Rectal smooth muscle tissue (tissue), 1 donor: ENCODE measurements at regions not wholly inside any gene's neighbourhood (a gene's known extent, or its start where the extent isn't known, plus 50 kb on each side); places are given as distances from the start of the nearest gene placed in this dataset.
"Not testable (repeated sequence)": the region's sequence is repeated elsewhere in the genome, so short reads cannot be mapped to it uniquely, and the experiment has no call there.

Experiments
- H3K27ac ChIP-seq: one replicate; pipeline ENCODE4 v1.7.0; 2013; ENCODE audit warnings: low read depth, low read length, inconsistent platforms
- H3K27me3 ChIP-seq: one replicate; pipeline ENCODE4 v1.7.0; 2013; ENCODE audit warnings: low read length; ENCODE audit not compliant: control insufficient read depth, insufficient read depth
- H3K36me3 ChIP-seq: one replicate; pipeline ENCODE4 v1.7.0; 2013; ENCODE audit warnings: low read length; ENCODE audit not compliant: control insufficient read depth, insufficient read depth
- H3K4me1 ChIP-seq: one replicate; pipeline ENCODE4 v1.7.0; 2013; ENCODE audit warnings: low read length; ENCODE audit not compliant: control insufficient read depth, insufficient read depth
- H3K4me3 ChIP-seq: one replicate; pipeline ENCODE4 v1.7.0; 2013; ENCODE audit warnings: low read length
- H3K9ac ChIP-seq: one replicate; pipeline ENCODE4 v1.7.0; 2013; ENCODE audit warnings: low read length

- H3K36me3 ChIP-seq, result no peaks in the 10 kb centered on the region
- H3K27me3 ChIP-seq, result no peaks in the 10 kb centered on the region
- H3K4me1 ChIP-seq, result no peaks in the 10 kb centered on the region
- H3K4me3 ChIP-seq, result peak overlapping the region; percentile 39
- H3K27ac ChIP-seq, result no peak overlapping the region
- no peak overlapping the region for H3K9ac ChIP-seq
Observed at GRCh38 chr13:50222569-50223332, 207.5 kb downstream of the KCNRG start.

DNA sequence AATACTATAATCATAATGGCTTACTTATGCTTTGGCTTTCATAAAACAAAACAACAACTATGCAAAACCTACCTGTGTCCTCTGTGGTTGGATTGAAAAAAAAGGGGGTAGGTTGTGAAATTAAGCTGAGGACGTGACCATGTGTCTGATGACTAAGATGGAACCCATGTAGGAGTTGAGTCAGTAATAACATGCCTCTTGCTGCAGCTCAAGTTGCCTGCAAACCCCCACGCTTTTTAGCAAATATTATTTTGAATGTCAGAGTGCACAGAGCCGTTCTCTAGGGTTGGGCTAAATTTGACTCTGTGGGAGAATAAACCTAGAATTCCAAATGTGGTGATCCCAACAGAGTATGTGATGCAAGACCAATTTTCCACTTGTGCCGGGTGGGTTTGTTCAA, 209.3 kb downstream of the KCNRG start:
- Histone ChIP-seq H3K9ac (no peak overlapping the region), H3K27me3 (no peaks in the 10 kb centered on the region), H3K27ac (no peak overlapping the region), H3K4me3 (no peak overlapping the region), H3K36me3 (no peaks in the 10 kb centered on the region), H3K4me1 (no peaks in the 10 kb centered on the region)

- Histone ChIP-seq H3K36me3 (no peaks in the 10 kb centered on the region), H3K4me1 (no peaks in the 10 kb centered on the region), H3K27ac (no peak overlapping the region), H3K27me3 (no peaks in the 10 kb centered on the region), H3K4me3 (no peak overlapping the region), H3K9ac (no peak overlapping the region)
Observed at GRCh38 chr13:50225193-50226155, 210.2 kb downstream of the KCNRG start.

DNA sequence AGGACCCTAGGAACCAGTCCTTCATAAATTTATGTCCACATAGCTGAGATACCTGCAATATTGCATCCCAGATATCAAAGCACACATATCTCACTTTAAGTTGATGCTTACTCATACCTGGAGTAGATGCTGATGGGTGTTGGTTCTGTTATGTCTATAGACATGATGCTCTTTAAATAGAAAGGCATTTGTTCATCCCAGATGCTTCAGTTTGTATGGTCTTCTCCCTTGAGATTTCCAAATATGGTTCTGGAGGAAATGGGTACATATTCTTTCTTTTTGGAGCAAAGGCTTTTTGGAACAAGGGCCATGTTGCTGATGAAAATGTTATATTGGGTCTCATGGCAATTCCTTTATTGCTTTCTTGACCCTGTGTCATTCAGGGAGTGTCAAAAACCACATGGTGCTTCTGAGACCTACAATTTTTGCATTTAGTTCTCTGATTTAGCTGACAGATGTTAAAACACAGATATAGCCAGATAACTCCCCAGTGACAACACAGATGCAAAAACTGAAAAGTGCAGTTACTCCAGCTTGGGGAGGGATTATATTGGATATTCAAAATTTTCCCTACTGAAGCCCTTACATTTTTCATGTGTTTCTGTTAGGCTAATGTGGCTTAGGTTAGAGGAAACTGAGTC, 211.4 kb downstream of the KCNRG start:
- H3K4me1 ChIP-seq, result no peaks in the 10 kb centered on the region
- no peaks in the 10 kb centered on the region for H3K36me3 ChIP-seq
- no peak overlapping the region for H3K27ac ChIP-seq
- H3K9ac ChIP-seq, result no peak overlapping the region
- H3K4me3 ChIP-seq, result no peak overlapping the region
- no peaks in the 10 kb centered on the region for H3K27me3 ChIP-seq

GRCh38 chr13:50227361-50227760, 212.1 kb downstream of the KCNRG start:
- H3K9ac ChIP-seq, result no peak overlapping the region
- no peaks in the 10 kb centered on the region for H3K27me3 ChIP-seq
- no peak overlapping the region for H3K27ac ChIP-seq
- no peaks in the 10 kb centered on the region for H3K36me3 ChIP-seq
- H3K4me3 ChIP-seq, result no peak overlapping the region
- no peaks in the 10 kb centered on the region for H3K4me1 ChIP-seq

GRCh38 chr13:50228527-50228926, 213.3 kb downstream of the KCNRG start:
- H3K4me1 ChIP-seq, result no peaks in the 10 kb centered on the region
- no peaks in the 10 kb centered on the region for H3K36me3 ChIP-seq
- no peak overlapping the region for H3K27ac ChIP-seq
- H3K27me3 ChIP-seq, result no peaks in the 10 kb centered on the region
- H3K4me3 ChIP-seq, result no peak overlapping the region
- H3K9ac ChIP-seq, result no peak overlapping the region

- Histone ChIP-seq H3K27me3 (no peaks in the 10 kb centered on the region), H3K4me3 (no peak overlapping the region), H3K36me3 (no peaks in the 10 kb centered on the region), H3K4me1 (no peaks in the 10 kb centered on the region), H3K9ac (no peak overlapping the region), H3K27ac (no peak overlapping the region)
Observed at GRCh38 chr13:50229960-50230661, 214.9 kb downstream of the KCNRG start.

GRCh38 chr13:50230662-50230978, 215.4 kb downstream of the KCNRG start:
- H3K27me3 ChIP-seq, result no peaks in the 10 kb centered on the region
- H3K4me1 ChIP-seq, result no peaks in the 10 kb centered on the region
- no peak overlapping the region for H3K4me3 ChIP-seq
- H3K9ac ChIP-seq, result no peak overlapping the region
- H3K27ac ChIP-seq, result no peak overlapping the region
- no peaks in the 10 kb centered on the region for H3K36me3 ChIP-seq

GRCh38 chr13:50233574-50233973, 218.3 kb downstream of the KCNRG start:
- not testable (repeated sequence) for H3K9ac ChIP-seq, H3K4me3 ChIP-seq, H3K36me3 ChIP-seq, H3K27me3 ChIP-seq, H3K4me1 ChIP-seq, H3K27ac ChIP-seq

DNA sequence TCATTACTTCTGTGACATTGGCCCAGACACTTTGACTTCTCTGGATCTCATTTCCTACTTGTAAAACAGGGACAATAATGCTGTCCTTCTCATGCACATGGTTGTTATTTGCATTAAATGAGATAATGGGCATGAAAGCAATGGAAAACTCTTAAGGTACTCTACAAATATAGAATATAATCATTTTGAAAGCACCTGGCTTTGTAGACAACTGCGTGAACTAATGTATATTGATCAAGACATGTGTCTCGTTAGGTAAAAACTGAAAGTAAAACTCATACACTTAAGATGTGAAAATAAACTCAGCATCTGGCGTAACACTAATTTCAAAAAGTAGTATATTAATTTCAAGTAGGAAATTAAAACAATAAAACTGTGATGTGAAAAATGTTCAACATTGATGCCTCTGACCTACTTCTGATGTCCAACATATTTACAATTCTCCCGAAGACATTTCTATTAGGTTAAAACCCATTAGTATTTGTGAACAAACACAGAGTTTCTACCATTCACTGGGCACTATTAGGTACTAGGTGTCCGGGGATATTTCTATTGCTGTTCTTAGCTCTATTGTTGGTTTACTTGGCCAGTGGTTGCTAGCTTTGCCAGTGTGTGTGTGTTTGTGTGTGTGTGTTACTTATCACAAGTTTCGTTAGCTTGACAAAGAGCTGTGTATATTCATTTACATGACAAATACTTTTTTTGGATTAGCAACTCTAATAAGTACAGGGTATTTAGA, 220.5 kb downstream of the KCNRG start:
- H3K36me3 ChIP-seq, result no peaks in the 10 kb centered on the region
- H3K4me1 ChIP-seq, result no peaks in the 10 kb centered on the region
- H3K27me3 ChIP-seq, result no peaks in the 10 kb centered on the region
- no peak overlapping the region for H3K9ac ChIP-seq
- no peak overlapping the region for H3K27ac ChIP-seq
- H3K4me3 ChIP-seq, result no peak overlapping the region

DNA sequence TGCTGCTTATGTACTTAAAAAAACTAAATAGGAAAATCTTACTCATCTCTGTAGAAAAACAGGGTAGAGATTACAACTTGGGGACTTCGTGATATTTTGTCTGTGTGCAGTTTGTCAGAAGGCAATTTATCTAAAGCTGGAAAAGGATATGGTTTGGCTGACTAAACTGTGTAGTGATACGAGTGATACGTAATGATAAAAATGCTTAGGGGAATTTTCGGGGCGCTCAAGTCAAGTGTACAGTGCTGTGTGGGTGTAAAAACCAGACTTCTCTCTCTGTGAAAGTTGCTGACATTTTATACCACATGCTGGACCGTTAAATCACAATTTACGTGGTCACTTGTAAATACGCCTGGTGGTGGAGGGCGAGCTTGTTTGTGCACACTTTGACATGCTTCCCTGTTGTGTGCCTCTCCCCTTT, 221.7 kb downstream of the KCNRG start:
- no peaks in the 10 kb centered on the region for H3K27me3 ChIP-seq
- no peaks in the 10 kb centered on the region for H3K36me3 ChIP-seq
- no peaks in the 10 kb centered on the region for H3K4me1 ChIP-seq
- no peak overlapping the region for H3K27ac ChIP-seq
- no peak overlapping the region for H3K9ac ChIP-seq
- H3K4me3 ChIP-seq, result no peak overlapping the region
